ENCODE measurements at regions not wholly inside any gene's neighbourhood (a gene's known extent, or its start where the extent isn't known, plus 50 kb on each side); places are given as distances from the start of the nearest gene placed in this dataset.

DNA sequence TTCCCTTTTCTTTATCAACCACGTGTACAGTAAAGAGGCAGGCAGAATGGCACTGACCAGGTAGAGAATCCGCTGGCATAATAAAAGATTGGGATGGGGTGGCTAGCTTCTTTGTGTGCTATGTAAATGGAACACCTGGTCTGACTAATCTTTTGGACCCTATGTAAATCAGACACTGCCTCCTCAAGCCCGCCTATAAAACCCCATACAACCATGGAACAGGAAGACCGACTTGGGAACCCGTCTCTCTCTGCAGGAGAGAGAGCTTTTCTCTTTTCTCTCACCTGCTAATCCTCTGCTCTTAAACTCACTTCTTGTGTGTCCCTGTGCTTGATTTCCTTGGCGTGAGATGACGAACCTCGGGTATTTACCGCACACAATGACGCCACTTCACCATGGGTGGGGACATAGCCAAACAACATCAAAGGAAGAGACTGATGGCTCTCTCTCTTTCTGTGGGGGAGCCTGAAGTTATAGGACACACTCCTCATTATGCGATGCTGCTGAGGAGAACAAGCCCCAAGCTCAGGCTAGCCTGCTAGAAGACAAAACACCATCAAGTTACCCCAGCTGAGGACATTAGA is 94.2 kb downstream of the ARL5B start:
- TF ChIP-seq, protein P1, sequence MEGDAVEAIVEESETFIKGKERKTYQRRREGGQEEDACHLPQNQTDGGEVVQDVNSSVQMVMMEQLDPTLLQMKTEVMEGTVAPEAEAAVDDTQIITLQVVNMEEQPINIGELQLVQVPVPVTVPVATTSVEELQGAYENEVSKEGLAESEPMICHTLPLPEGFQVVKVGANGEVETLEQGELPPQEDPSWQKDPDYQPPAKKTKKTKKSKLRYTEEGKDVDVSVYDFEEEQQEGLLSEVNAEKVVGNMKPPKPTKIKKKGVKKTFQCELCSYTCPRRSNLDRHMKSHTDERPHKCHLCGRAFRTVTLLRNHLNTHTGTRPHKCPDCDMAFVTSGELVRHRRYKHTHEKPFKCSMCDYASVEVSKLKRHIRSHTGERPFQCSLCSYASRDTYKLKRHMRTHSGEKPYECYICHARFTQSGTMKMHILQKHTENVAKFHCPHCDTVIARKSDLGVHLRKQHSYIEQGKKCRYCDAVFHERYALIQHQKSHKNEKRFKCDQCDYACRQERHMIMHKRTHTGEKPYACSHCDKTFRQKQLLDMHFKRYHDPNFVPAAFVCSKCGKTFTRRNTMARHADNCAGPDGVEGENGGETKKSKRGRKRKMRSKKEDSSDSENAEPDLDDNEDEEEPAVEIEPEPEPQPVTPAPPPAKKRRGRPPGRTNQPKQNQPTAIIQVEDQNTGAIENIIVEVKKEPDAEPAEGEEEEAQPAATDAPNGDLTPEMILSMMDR (IDR thresholded peaks at IDR 0.05), result no peak
- TF ChIP-seq ZFX (IDR thresholded peaks at IDR 0.05; ENCODE audit: borderline replicate concordance), result no peak
